ENCODE measurements at regions not wholly inside any gene's neighbourhood (a gene's known extent, or its start where the extent isn't known, plus 50 kb on each side); places are given as distances from the start of the nearest gene placed in this dataset.

- Mint-ChIP-seq H3K9me3 (no peaks in the 10 kb centered on the region), H3K27me3 (peaks cover 21% of the 10 kb centered on the region), H3K4me3 (no peak overlapping the region), H3K36me3 (ENCODE audit: low read depth) (no peaks in the 10 kb centered on the region), H3K27ac (peak overlapping the region; percentile 67), H3K4me1 (ENCODE audit: low read depth) (peaks cover 80% of the 10 kb centered on the region)
- intact Hi-C loops (cut with micrococcal nuclease) = no loop called here
Observed at GRCh38 chr5:135133181-135133580, 99.2 kb upstream of the PITX1 start.

DNA sequence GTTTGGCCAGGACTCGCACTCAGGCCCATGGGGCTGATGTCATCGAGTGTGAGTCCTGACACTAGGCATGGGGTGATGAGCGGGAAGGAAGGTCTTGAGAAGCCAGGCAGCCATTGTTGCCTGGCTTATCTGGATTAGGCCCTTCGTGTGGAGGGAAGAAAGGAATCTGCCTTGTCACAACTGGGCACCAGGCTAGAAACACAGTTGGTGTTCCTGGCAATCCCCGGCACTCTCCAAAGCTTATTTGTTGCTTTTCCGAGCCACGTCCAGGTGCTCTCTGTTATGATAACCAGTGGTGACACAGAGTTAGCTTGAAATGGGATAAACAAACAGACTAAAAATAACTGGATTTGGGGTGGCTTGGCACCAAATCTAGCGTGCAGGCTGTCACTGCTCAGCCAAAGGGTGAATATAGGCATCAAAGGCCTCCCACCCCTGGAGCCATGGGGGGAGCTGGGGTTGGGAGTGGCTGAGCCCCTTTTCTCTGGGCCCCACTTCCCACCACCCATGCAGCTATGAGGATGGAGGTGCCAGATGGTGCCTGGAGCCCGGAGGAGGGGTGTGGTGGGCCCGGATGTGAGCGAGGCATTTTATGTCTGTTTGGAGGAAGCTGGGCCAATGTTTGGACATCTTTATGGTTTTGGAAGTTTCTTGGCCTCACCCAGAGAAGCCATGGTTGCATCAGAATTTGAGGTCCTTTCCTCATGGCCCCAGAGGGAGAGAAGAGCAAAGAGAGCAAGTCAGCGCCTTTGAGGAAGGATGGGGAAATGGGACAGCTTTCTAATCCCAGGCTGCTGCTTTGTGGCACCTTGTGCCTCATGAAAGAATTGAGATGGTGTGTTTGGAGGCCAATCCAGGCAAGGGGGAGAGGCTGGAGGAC lies 98.0 kb upstream of the PITX1 start:
- Mint-ChIP-seq H3K36me3 (ENCODE audit: low read depth) (no peaks in the 10 kb centered on the region), H3K9me3 (no peaks in the 10 kb centered on the region), H3K4me1 (ENCODE audit: low read depth) (peaks cover 69% of the 10 kb centered on the region), H3K27ac (peak overlapping the region; percentile 50), H3K27me3 (peaks cover 23% of the 10 kb centered on the region), H3K4me3 (no peak overlapping the region)
- intact Hi-C loops (cut with micrococcal nuclease) = no loop called here

- Mint-ChIP-seq H3K4me3 (no peak overlapping the region), H3K4me1 (ENCODE audit: low read depth) (peaks cover 54% of the 10 kb centered on the region), H3K27ac (peak overlapping the region; percentile 10), H3K27me3 (peaks cover 27% of the 10 kb centered on the region), H3K36me3 (ENCODE audit: low read depth) (no peaks in the 10 kb centered on the region), H3K9me3 (no peaks in the 10 kb centered on the region)
- intact Hi-C loops (cut with micrococcal nuclease) = no loop called here
Observed at GRCh38 chr5:135130261-135131215, 96.5 kb upstream of the PITX1 start.

- intact Hi-C loops (cut with micrococcal nuclease) = no loop called here
- no peak overlapping the region for H3K4me3 Mint-ChIP-seq
- no peak overlapping the region for H3K27ac Mint-ChIP-seq
- H3K9me3 Mint-ChIP-seq = no peaks in the 10 kb centered on the region
- H3K4me1 Mint-ChIP-seq (ENCODE audit: low read depth) = peaks cover 42% of the 10 kb centered on the region
- peaks cover 31% of the 10 kb centered on the region for H3K27me3 Mint-ChIP-seq
- H3K36me3 Mint-ChIP-seq (ENCODE audit: low read depth) = no peaks in the 10 kb centered on the region
Observed at GRCh38 chr5:135129307-135129706, 95.3 kb upstream of the PITX1 start.

DNA sequence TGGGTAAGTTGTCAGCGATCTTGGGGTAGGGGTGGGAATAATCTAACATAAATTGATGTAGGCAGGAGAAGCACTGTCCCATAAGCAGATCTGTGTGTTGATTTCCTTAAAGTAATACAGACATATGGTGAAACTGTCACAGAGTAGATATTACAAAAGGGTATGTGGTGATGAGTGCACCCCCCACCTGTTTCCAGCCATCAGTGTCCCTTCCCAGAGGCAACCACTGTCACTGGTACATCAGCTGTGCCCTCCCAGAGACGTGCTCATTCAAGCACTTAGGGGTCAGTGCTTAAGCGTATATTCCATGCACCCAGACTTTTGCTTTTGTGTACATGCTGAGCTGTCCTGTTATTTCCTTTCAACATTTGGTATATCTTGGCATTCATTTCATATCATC lies 94.3 kb upstream of the PITX1 start:
- Mint-ChIP-seq H3K4me3 (no peak overlapping the region), H3K4me1 (ENCODE audit: low read depth) (peaks cover 32% of the 10 kb centered on the region), H3K36me3 (ENCODE audit: low read depth) (no peaks in the 10 kb centered on the region), H3K9me3 (no peaks in the 10 kb centered on the region), H3K27me3 (peaks cover 31% of the 10 kb centered on the region), H3K27ac (no peak overlapping the region)
- intact Hi-C loops (cut with micrococcal nuclease) = no loop called here

DNA sequence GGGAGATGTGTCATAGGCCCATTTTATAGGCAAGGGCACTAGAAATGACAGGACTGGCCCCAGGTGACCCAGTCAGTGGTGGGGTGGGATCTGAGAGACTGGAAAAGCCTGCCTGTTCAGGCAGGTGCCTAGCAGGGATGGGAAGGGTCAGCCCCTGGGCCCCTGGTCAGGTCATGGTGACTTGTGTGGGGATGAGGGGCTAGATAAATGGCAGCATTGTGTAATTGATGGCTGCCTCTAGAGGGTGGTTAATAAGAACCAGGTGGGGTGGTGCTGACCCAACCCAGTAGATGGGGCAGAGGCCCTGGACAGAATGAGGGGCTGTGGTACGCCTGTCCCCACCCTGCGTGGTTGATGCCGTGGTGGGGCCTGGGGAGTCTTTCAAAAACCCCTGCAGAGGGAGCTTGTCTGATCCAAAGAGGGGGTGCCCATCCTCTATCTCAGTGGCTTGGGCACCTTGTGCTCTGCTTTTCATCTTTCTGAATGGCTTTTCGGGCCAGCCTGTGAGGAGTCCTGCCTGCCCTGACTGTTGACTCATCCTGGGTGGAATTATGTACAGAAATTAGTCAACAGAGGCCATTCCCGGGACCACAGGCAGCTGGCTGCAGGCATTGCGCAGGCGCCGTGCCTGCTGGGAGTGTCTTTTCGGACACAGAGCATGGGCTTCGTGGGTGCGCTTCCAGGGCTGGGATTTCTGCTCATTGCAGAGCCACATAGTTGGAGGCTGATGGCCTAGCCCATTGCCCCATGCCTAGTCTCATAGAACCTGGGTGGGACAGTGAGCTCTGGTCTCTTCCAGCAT lies 93.6 kb upstream of the PITX1 start:
- H3K4me1 Mint-ChIP-seq (ENCODE audit: low read depth) = peaks cover 25% of the 10 kb centered on the region
- intact Hi-C loops (cut with micrococcal nuclease) = no loop called here
- H3K36me3 Mint-ChIP-seq (ENCODE audit: low read depth) = no peaks in the 10 kb centered on the region
- H3K9me3 Mint-ChIP-seq = no peaks in the 10 kb centered on the region
- no peak overlapping the region for H3K4me3 Mint-ChIP-seq
- no peak overlapping the region for H3K27ac Mint-ChIP-seq
- peaks cover 31% of the 10 kb centered on the region for H3K27me3 Mint-ChIP-seq

DNA sequence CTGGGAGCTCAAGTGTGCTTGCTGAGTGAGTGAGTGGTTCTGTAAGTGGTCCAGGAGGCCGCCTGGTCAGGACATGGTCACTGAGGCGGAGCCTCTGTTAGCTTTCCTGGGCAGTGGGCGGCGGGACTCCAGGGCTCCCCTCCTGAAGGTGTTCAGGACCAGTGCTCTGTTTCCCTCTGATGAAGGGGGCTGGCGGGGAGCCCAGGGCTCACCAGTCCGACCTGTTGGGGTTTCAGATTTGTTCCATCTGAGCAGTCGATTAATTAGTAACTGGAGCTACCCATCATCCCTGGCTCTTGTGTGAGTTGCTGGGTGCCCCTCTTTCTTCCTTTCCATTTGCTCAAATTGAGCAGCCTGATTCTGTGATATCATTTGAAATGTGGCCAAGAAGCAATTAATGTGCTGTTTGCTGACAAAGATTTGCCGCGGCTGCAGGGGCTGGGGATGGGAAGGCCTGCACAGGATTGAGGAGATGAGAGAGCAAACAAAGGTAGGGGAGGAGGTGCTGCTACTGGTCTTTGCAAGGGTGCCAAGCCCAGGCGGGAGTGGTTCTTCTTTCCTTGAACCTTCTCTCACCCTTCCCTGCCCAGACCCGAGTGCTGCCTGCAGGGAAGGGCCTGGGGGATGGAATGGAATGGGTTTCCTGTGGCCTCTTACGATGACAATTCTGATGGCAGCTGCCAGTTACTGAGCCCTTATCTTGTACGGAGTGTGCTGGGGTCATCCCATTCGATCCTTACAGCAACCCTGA lies 92.8 kb upstream of the PITX1 start:
- Mint-ChIP-seq H3K9me3 (no peaks in the 10 kb centered on the region), H3K27me3 (peaks cover 35% of the 10 kb centered on the region), H3K27ac (peak overlapping the region; percentile 57)

GRCh38 chr5:135124724-135125123 lies 90.7 kb upstream of the PITX1 start:
- intact Hi-C loops (cut with micrococcal nuclease) = no loop called here

More for the DNA sequence above, 92.8 kb upstream of the PITX1 start:
- no peak overlapping the region for H3K4me3 Mint-ChIP-seq
- intact Hi-C loops (cut with micrococcal nuclease) = no loop called here
- H3K36me3 Mint-ChIP-seq (ENCODE audit: low read depth) = no peaks in the 10 kb centered on the region
- peaks cover 17% of the 10 kb centered on the region for H3K4me1 Mint-ChIP-seq (ENCODE audit: low read depth)

DNA sequence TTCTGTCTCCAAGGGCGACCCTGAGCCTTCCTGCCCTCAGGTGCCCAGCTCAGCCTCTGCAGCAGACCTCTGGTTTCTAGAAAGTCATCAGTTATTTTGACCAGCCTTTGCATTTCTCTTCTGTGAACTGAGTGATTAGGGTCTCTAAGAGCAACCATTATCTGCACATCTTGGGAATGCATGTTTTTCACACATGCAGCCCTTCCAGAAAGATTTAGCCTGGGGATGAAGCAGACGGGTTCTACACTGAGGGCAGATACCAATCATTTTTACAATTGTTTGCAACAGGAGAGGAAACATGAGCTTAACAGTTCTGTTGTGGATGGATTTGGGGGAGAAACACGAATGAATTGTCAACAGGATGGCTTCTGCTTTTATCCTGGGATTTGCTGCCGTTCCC lies 90.1 kb upstream of the PITX1 start:
- intact Hi-C loops (cut with micrococcal nuclease) = no loop called here
- Mint-ChIP-seq H3K27ac (no peak overlapping the region), H3K4me1 (ENCODE audit: low read depth) (peaks cover 20% of the 10 kb centered on the region), H3K9me3 (no peaks in the 10 kb centered on the region), H3K36me3 (ENCODE audit: low read depth) (no peaks in the 10 kb centered on the region), H3K27me3 (peaks cover 28% of the 10 kb centered on the region), H3K4me3 (no peak overlapping the region)

More at GRCh38 chr5:135124724-135125123, 90.7 kb upstream of the PITX1 start:
- Mint-ChIP-seq H3K4me1 (ENCODE audit: low read depth) (peaks cover 14% of the 10 kb centered on the region), H3K27me3 (peaks cover 32% of the 10 kb centered on the region), H3K4me3 (no peak overlapping the region), H3K36me3 (ENCODE audit: low read depth) (no peaks in the 10 kb centered on the region), H3K27ac (no peak overlapping the region), H3K9me3 (no peaks in the 10 kb centered on the region)

DNA sequence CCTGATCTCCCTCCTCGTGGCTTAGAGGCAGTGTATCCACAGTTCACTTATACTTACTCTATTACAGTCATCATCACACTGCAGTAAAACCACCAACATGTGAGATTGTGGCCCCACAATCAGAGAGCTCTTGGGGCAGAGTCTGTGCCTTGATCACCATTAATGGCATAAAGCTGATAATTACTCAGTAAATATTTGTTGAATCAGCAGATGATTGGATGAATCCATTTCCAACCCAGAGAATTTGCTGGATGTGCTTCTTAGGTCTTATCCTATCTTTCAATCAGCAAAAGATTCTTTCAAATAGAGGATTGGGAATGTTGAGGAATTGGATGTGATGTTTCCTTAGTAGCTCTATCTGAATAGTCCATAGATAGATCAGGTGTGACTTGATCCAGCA lies 88.8 kb upstream of the PITX1 start:
- intact Hi-C loops (cut with micrococcal nuclease) = no loop called here
- no peak overlapping the region for H3K4me3 Mint-ChIP-seq
- peaks cover 26% of the 10 kb centered on the region for H3K27me3 Mint-ChIP-seq
- H3K27ac Mint-ChIP-seq = no peak overlapping the region
- H3K36me3 Mint-ChIP-seq (ENCODE audit: low read depth) = no peaks in the 10 kb centered on the region
- no peaks in the 10 kb centered on the region for H3K9me3 Mint-ChIP-seq
- H3K4me1 Mint-ChIP-seq (ENCODE audit: low read depth) = peaks cover 33% of the 10 kb centered on the region

GRCh38 chr5:135120951-135121350 lies 86.9 kb upstream of the PITX1 start:
- H3K27me3 Mint-ChIP-seq = peaks cover 21% of the 10 kb centered on the region
- H3K4me3 Mint-ChIP-seq = no peak overlapping the region
- intact Hi-C loops (cut with micrococcal nuclease) = no loop called here
- peaks cover 51% of the 10 kb centered on the region for H3K4me1 Mint-ChIP-seq (ENCODE audit: low read depth)
- H3K9me3 Mint-ChIP-seq = no peaks in the 10 kb centered on the region
- H3K27ac Mint-ChIP-seq = peak overlapping the region; percentile 71
- H3K36me3 Mint-ChIP-seq (ENCODE audit: low read depth) = no peaks in the 10 kb centered on the region

- H3K36me3 Mint-ChIP-seq (ENCODE audit: low read depth) = no peaks in the 10 kb centered on the region
- H3K4me3 Mint-ChIP-seq = no peak overlapping the region
- peaks cover 65% of the 10 kb centered on the region for H3K4me1 Mint-ChIP-seq (ENCODE audit: low read depth)
- intact Hi-C loops (cut with micrococcal nuclease) = loop anchor here (5.0 kb wide), 1 partner anchor 87 kb away; the partner anchor contains the start of gene PITX1
- peaks cover 15% of the 10 kb centered on the region for H3K27me3 Mint-ChIP-seq
- H3K27ac Mint-ChIP-seq = peak overlapping the region; percentile 99
- no peaks in the 10 kb centered on the region for H3K9me3 Mint-ChIP-seq
Observed at GRCh38 chr5:135119481-135119880, 85.5 kb upstream of the PITX1 start.

DNA sequence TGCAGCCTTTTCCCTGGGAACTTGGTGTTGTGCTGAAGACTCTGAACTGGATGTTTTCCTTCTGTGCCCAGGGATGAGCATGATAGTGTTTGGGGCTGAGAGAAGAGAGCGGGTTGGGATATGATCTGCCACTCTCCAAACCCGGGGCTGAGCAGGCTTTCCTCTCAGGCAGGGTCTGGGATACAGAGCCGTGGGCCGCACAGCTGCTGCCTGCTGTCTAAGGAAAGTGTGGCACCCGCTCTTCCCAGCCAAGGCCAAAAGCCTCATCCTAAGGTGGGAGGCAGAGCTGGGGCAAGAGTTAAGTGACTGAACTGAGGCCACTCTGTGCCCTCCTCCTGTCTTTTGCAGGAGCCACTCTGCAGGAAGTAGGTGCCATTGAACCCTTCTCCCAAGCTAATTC lies 83.6 kb upstream of the PITX1 start:
- Mint-ChIP-seq H3K27me3 (peaks cover 6% of the 10 kb centered on the region), H3K9me3 (no peaks in the 10 kb centered on the region), H3K4me3 (no peak overlapping the region), H3K27ac (peak overlapping the region; percentile 99), H3K36me3 (ENCODE audit: low read depth) (no peaks in the 10 kb centered on the region), H3K4me1 (ENCODE audit: low read depth) (peaks cover 84% of the 10 kb centered on the region)
- intact Hi-C loops (cut with micrococcal nuclease) = loop anchor here (5.0 kb wide), 1 partner anchor 85 kb away; the partner anchor contains the start of gene PITX1

Data from dendritic cell treated with granulocyte-macrophage colony-stimulating factor and Interleukin-4, amounts not matched to agents 40 ng/mL and 50 ng/mL, for 4 days (primary cell).